Kidney capillary endothelial cell (primary cell): ENCODE measurements at regions not wholly inside any gene's neighbourhood (a gene's known extent, or its start where the extent isn't known, plus 50 kb on each side); places are given as distances from the start of the nearest gene placed in this dataset.

ENCODE experiments used
- DNase-seq: peaks from one replicate; pipeline ENCODE4 v3.0.0-alpha.2; 2018; ENCODE audit warnings: low spot score

GRCh38 chr9:116083837-116084236, 69.8 kb upstream of the PAPPA start:
- DNase-seq, result no peak

GRCh38 chr9:116084497-116084896, 69.1 kb upstream of the PAPPA start:
- no peak for DNase-seq

- DNase-seq, result no peak
Observed at GRCh38 chr9:116087246-116087645, 66.3 kb upstream of the PAPPA start.

- DNase-seq, result no peak
Observed at GRCh38 chr9:116087751-116088194, 65.8 kb upstream of the PAPPA start.

- DNase-seq, result no peak
Observed at GRCh38 chr9:116088396-116088795, 65.2 kb upstream of the PAPPA start.

- no peak for DNase-seq
Observed at GRCh38 chr9:116090030-116090770, 63.4 kb upstream of the PAPPA start.

GRCh38 chr9:116094846-116095245, 58.7 kb upstream of the PAPPA start:
- DNase-seq, result no peak

GRCh38 chr9:116095403-116095802, 58.2 kb upstream of the PAPPA start:
- DNase-seq, result no peak

- no peak for DNase-seq
Observed at GRCh38 chr9:116096046-116096445, 57.5 kb upstream of the PAPPA start.

GRCh38 chr9:116096853-116097252, 56.7 kb upstream of the PAPPA start:
- DNase-seq, result no peak

- DNase-seq, result no peak
Observed at GRCh38 chr9:116098476-116098875, 55.1 kb upstream of the PAPPA start.

GRCh38 chr9:116099821-116100220, 53.8 kb upstream of the PAPPA start:
- DNase-seq, result no peak

GRCh38 chr9:116100711-116101121, 52.9 kb upstream of the PAPPA start:
- DNase-seq, result no peak

- DNase-seq, result no peak
Observed at GRCh38 chr9:116101516-116101915, 52.1 kb upstream of the PAPPA start.

GRCh38 chr9:116102596-116102995, 51.0 kb upstream of the PAPPA start:
- DNase-seq, result no peak
